Loucy (cell line): ENCODE measurements at regions not wholly inside any gene's neighbourhood (a gene's known extent, or its start where the extent isn't known, plus 50 kb on each side); places are given as distances from the start of the nearest gene placed in this dataset.

Experiments
- EZH2phosphoT487 ChIP-seq: fragments of 200-600 bp; IDR thresholded peaks from 2 replicates; pipeline ENCODE4 v1.6.1; 2018; ENCODE audit warnings: antibody characterized with exemption, mild to moderate bottlenecking, moderate library complexity, borderline replicate concordance
- TF ChIP-seq, protein P1 (sequence below): fragments of 200-600 bp; sonication (generic); conservative IDR thresholded peaks from 2 replicates; pipeline ENCODE4 v1.5.1; 2014; ENCODE audit warnings: mild to moderate bottlenecking, antibody characterized with exemption, low read length

GRCh38 chrX:39958850-39959249 is 138.9 kb downstream of the BCOR start:
- TF ChIP-seq, protein P1, sequence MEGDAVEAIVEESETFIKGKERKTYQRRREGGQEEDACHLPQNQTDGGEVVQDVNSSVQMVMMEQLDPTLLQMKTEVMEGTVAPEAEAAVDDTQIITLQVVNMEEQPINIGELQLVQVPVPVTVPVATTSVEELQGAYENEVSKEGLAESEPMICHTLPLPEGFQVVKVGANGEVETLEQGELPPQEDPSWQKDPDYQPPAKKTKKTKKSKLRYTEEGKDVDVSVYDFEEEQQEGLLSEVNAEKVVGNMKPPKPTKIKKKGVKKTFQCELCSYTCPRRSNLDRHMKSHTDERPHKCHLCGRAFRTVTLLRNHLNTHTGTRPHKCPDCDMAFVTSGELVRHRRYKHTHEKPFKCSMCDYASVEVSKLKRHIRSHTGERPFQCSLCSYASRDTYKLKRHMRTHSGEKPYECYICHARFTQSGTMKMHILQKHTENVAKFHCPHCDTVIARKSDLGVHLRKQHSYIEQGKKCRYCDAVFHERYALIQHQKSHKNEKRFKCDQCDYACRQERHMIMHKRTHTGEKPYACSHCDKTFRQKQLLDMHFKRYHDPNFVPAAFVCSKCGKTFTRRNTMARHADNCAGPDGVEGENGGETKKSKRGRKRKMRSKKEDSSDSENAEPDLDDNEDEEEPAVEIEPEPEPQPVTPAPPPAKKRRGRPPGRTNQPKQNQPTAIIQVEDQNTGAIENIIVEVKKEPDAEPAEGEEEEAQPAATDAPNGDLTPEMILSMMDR = no peak
- no peak for TF ChIP-seq EZH2phosphoT487
